Lung microvascular endothelial cell (primary cell): ENCODE measurements at regions not wholly inside any gene's neighbourhood (a gene's known extent, or its start where the extent isn't known, plus 50 kb on each side); places are given as distances from the start of the nearest gene placed in this dataset.
A peak's percentile ranks its signal among the peaks of the same experiment; 100 is the strongest.

Experiments
- DNase-seq, 2 donors: peaks; one replicate each; pipeline versions ENCODE4 v3.0.0 to v3.0.0-alpha.2; 2010; ENCODE audit warnings: low read depth in 2 of 2

DNA sequence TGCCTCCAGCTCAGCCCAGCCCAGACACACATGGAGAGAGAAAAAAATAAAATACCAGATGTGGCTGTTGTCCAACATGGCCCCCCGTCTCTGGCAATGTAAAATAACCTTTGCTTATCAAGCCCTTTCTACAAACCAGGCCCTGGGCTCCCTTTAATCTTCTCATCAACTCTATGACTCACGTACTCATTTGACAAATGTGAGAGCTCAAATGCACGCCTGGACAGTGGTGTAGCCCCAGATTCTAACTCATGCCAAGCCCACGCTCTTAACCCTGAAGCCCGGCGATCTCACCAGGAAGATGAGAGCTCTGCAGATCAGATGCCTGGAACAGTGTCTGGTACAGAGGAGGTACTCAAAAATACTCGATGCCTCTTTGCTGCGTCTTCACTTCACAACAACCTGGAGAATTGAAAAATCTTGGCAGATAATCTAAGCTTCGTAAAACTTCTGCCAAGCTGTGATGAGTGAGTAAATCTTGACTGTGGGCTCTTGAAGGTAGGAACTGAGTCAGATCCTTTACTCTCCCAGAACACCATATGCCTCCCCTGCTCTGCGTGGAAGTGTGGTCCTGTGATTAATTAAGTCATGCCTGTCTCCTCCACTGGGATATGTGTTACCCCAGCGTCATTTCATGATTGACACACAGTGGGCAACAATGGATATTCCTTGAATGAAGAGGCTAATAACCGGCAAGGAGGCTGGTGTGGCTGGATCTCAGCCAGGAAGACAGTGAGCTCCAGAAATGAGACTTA lies 102.0 kb upstream of the FSTL4 start:
- peak in 1 of 2 donors; percentile 46 for DNase-seq

DNA sequence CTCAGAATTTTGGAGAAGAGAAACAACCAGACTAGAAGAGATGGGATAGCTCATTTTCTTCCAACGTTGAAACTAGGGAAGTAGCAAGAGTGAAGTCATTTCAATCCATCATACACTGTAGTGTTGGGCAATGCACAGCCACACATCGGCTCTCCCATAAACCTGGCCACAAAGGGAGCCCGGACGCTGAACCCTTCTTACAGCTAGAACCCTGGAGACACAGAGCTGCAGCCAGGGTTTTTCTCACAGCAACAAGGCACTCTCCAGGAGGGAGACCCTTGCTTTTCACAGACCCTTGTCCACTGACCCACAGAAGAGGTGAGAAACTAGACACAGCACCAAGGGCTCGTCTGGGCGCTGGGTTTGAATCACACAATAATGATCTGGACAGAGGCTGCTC lies 101.4 kb upstream of the FSTL4 start:
- DNase-seq = no peak

- no peak for DNase-seq
Measured at GRCh38 chr5:133713209-133713608, 100.9 kb upstream of the FSTL4 start.

GRCh38 chr5:133712562-133712961 lies 100.2 kb upstream of the FSTL4 start:
- DNase-seq = no peak

- DNase-seq = no peak
Measured at GRCh38 chr5:133709209-133709725, 96.9 kb upstream of the FSTL4 start.

DNA sequence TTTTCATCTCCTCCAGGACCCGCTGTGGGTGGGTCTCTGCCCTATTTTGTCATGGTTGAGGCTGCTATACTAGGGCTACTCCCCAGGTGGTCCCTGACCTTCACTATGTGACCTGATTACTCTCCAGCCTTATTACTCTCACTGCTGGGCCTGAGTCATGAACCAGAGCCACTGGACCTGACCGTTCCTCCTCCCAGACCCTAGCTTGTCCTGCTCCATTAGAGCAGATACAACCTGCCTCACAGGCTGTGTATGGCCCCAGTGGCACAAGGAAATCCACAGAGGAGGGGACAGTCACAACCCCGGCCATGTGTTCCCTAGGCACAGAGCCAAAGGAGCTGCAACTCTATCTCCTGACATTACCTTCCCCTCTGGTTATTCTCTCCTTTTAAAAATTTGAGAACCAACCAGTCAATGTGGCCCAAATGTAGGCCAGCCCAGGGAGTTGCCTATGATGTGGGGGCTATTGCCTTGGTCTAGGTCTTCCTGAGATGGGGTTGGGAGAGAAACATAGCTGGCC lies 96.0 kb upstream of the FSTL4 start:
- no peak for DNase-seq

GRCh38 chr5:133707629-133708028 lies 95.3 kb upstream of the FSTL4 start:
- DNase-seq = no peak

DNA sequence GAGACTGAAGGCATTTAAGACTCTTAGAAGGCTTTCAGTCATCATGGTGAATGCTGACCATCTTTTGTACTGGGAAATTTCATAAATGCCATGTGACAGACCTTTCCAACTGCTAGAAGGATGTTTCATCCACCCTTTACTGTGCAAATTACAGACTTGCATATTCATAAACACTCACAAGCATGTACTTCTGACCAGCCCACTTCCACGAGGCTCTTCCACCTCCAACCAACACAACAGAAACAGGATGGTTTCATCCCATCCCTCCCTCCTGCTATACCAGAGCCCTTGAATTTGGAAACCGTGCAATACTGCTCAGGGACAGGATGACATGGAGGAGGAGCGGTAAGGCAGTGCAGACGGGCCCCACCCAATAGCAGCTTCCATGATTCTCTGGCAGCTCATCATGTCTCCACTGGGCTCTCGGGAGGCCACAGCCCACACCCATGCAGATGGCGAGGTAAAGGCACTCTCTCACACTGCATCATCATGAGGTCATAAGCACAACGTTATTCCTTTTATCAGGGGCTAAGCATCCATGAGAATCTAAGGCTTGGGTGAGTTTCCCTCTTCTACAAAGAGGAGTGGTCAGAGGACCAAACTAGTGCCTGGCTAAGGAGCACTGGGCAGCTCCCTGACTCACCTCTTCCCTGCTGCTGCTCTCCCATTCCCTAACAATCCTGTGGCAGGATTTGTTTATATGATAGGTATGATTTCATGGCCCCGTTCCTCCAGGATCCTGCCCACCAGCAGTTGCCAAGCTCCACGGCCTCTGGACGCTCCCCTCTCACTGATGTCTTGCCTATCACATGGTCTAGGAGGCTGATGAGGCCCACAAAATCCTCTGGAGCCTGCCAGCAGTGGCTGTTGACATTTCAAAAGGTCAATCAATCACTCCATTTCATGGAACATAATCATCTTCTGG lies 94.4 kb upstream of the FSTL4 start:
- no peak for DNase-seq

GRCh38 chr5:133705331-133705730 lies 93.0 kb upstream of the FSTL4 start:
- no peak for DNase-seq

DNA sequence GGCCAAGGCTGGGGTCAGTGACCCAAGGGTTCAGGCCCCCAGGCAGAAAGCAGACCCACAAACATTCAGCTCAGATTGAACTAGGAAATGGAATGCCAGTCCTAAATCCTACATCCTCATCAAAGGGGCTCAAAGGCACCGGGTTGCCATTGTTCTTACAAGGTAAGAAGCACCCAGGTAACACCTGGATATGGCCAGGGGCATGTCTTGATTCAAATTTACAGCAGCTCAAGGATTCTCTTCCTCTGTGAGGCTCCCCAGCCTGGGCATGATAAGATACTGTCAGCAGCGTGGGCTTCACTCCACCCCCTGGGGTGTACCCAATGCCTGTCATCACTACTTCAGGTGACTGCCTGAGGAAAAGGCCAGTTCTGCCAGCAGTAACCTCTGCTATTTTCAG lies 92.1 kb upstream of the FSTL4 start:
- no peak for DNase-seq

- no peak for DNase-seq
Measured at GRCh38 chr5:133703935-133704334, 91.6 kb upstream of the FSTL4 start.

GRCh38 chr5:133702791-133703770 lies 90.7 kb upstream of the FSTL4 start:
- no peak for DNase-seq

DNA sequence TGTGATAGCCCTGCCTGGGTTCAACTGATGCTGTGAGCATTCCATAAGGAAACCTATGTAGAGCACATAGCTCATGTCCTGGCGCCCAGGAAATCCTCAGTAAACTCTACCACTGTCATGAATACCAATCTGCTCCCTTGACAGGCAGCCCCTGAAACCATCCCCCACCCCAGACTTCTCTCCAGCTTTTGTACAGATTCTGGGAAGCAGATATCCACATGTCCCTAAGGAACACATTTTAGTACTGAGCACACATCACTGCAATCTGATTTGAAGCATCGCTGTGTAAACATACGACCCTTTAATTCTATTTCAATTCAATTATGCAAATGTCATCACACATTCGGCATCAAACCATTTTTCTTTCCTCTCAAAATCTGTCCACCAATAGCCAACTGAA lies 89.5 kb upstream of the FSTL4 start:
- no peak for DNase-seq

DNA sequence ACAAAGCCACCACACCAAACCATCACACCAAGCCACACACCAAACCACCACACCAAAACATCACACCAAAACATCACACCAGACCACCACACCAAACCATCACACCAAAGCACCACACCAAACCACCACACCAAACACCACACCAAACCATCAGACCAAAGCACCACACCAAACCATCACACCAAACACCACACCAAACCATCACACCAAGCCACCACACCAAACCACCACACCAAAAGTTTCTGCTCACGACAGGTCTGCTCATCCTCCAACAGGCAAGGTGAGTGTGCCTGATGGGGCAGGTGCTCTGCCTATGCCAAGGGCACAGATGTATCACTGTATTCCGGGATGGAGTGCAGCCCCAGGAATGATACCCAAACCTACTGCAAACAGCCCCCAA lies 87.9 kb upstream of the FSTL4 start:
- DNase-seq = no peak

DNA sequence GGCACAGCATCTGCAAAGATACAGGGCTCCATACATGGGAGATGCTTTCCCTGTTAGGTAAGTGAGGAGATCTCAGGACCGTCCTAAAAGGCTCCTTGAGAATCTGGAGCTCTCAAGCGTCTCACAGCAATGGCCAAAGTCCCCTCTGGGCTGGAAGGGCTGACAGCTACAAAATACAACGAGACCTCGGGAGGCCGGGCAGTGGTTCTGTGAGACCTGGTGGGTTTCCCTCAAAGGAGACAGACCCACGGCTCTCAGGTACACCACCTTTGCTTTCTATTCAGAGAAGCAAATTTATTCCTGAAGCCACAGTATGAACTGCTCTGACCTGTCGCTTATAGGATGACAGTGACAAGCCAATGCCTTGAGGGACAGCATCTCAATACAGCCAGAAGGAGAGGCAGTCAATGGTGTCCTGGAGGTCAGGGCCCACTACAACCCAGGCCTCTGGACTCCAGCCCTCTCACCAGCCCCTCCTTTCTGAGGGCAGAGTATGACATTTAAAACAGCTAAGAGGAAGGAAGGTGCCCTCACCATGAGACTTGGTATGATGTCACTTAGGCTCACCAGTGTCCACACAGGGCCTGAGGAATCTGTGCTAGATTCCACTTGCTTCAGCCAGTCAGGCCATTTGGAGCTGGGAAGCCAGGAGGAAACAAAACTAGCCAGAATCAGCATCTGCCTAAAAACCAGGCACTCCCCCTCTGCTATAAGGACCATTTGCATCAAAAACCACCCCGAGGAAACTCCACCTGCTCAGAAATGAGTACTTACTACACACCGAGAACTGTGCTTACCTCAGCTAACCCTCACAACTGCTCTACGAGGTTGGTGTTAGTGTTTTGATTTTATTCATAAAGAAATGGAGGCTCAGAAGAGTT lies 86.5 kb upstream of the FSTL4 start:
- no peak for DNase-seq

- no peak for DNase-seq
Measured at GRCh38 chr5:133698259-133698554, 85.9 kb upstream of the FSTL4 start.

DNA sequence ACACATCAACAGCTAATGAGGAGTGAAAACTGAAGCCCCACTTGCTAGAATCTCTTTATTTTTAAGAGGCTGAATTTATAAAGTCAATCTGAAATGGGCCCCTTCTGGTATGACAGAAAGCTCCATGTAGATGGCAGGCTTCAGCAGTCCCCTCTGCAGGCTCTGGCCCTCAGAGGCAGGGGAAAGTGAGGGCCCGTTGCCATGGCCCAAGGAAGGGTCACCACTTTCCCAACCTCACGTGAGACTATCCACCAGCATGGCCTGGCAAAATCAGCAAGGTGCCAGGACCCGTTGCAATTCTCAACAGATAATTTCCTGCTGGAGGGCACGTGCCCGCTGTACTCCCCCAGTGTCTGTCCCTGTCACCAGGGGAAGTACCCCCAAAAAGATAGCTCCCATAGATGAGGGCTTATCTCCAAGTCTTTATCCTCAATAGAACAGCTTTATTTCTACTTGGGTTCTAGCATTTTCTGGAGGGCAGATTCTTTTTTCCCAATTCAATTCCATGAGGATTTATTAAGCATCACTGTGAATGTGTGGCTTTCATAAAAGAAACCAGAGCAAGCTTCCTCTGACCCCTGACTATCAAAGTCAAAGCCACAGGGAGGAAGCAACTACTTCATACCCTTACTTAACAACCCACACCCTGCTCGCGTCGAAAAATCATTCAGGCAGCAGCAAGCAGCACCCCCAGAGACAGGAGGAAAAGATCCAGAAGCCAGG lies 85.4 kb upstream of the FSTL4 start:
- DNase-seq = no peak

DNA sequence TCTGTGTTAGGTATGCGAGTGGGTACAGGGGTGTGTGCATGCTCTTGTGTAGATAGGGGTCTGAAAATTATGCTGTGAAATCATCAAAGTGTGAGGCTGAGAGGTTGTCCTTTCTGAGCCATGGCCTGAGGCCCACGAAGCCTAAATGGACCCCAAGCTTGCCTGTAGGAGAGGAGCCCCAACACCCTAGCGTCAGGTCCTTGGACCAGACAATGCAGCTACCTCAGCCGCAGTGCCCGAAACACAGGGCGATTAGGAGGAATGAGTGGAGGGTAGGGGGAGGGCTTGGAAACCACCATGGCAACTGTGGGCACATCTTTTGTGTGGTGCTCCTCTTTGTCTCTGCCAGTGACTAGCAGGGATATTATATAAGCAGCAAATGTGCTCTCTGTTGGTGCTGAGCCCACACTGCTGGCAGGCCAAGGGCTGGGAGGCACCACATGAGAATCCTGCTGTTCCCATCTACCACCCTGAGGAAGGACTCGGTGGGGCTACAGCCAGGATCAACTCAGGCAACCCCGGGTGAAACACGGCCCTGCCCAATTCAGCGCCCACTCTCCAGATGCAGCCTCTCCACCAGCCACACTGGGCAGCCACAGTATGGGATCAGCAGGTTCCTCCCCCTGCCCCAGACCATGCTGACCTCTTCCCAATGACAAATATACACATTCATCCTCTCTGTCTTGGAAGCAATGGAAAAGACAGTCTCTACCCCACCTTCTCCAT lies 84.6 kb upstream of the FSTL4 start:
- no peak for DNase-seq

DNA sequence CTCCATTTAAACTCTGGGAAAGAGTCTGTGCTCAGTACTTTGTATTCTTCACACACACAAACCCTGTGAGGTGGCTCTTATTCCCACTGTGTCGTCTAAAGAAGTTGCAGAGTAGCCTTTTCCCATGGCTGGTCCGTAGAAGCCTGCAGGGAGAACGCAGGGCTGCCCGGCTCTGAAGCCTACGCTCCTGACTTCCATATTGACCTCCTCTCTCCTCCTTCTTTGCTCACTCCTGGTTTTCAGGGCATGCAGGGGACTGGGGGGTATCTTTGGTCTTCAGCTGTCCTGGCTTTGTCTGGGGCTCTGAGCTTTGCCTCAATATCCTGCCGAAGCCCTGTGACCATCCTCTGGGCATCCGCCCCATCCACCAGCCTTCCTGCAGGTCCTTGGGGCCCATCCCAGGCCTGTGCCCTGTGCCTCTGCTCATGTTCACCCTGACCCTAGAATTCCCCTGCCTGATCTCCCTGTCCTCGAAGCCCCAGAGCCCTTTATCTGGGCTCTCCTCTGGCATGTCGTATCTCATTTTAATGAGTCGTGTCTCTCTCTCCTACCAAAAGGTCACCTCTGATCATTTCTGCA lies 83.8 kb upstream of the FSTL4 start:
- no peak for DNase-seq
